OCI-LY1 (cell line): ENCODE measurements at regions not wholly inside any gene's neighbourhood (a gene's known extent, or its start where the extent isn't known, plus 50 kb on each side); places are given as distances from the start of the nearest gene placed in this dataset.

Experiments
- H2AFZ ChIP-seq: fragments of 200-600 bp; sonication (generic), shearing (Covaris generic); 2 replicates; pipeline ENCODE4 v1.6.0; 2014; ENCODE audit warnings: antibody characterized with exemption, mild to moderate bottlenecking, low read length
- H3F3A ChIP-seq: fragments of 200-600 bp; sonication (generic), shearing (Covaris generic); 2 replicates; pipeline ENCODE4 v1.6.0; 2014; ENCODE audit warnings: mild to moderate bottlenecking, antibody characterized with exemption, low read length, moderate library complexity; ENCODE audit not compliant: insufficient read depth
- H3K27ac ChIP-seq: fragments of 200-600 bp; sonication (generic); 2 replicates; pipeline ENCODE4 v1.5.1; 2014; ENCODE audit warnings: low read length, mixed run types, mild to moderate bottlenecking, low read depth; ENCODE audit not compliant: poor library complexity, severe bottlenecking
- H3K27me3 ChIP-seq: fragments of 200-600 bp; sonication (generic); 2 replicates; pipeline ENCODE4 v1.6.0; 2014; ENCODE audit warnings: antibody characterized with exemption, mild to moderate bottlenecking, low read length, moderate library complexity; ENCODE audit not compliant: insufficient read depth
- H3K36me3 ChIP-seq: fragments of 200-600 bp; sonication (generic); 2 replicates; pipeline ENCODE4 v1.6.1; 2014; ENCODE audit warnings: mild to moderate bottlenecking, antibody characterized with exemption, low read length, moderate library complexity, mixed read lengths; ENCODE audit not compliant: insufficient read depth
- H3K4me1 ChIP-seq: fragments of 200-600 bp; sonication (generic); 2 replicates; pipeline ENCODE4 v1.5.1; 2014; ENCODE audit warnings: mild to moderate bottlenecking, low read length, moderate library complexity; ENCODE audit not compliant: insufficient read depth, severe bottlenecking
- H3K4me2 ChIP-seq: fragments of 200-600 bp; sonication (generic), shearing (Covaris generic); 2 replicates; pipeline ENCODE4 v1.6.1; 2014; ENCODE audit warnings: low read length
- H3K4me3 ChIP-seq: fragments of 200-600 bp; sonication (generic); 2 replicates; pipeline ENCODE4 v1.5.1; 2014; ENCODE audit warnings: low read length, low read depth, mild to moderate bottlenecking, mixed read lengths; ENCODE audit not compliant: poor library complexity, severe bottlenecking
- H3K79me2 ChIP-seq: fragments of 200-600 bp; shearing (Covaris generic); 2 replicates; pipeline ENCODE4 v1.6.1; 2016; ENCODE audit warnings: mixed run types, low read length, mixed read lengths; ENCODE audit not compliant: insufficient read depth
- H3K9ac ChIP-seq: fragments of 200-600 bp; sonication (generic), shearing (Covaris generic); 2 replicates; pipeline ENCODE4 v1.6.1; 2014; ENCODE audit warnings: mild to moderate bottlenecking, low read length, mixed read lengths
- H3K9me2 ChIP-seq: fragments of 200-600 bp; sonication (generic), shearing (Covaris generic); 2 replicates; pipeline ENCODE4 v1.6.1; 2014; ENCODE audit warnings: low read depth, mild to moderate bottlenecking, low read length, mixed read lengths
- H3K9me3 ChIP-seq: fragments of 200-600 bp; shearing (Covaris generic); 2 replicates; pipeline ENCODE4 v1.6.1; 2014; ENCODE audit warnings: low read length, mixed read lengths
- H4K20me1 ChIP-seq: fragments of 200-600 bp; sonication (generic), shearing (Covaris generic); 2 replicates; pipeline ENCODE4 v1.6.0; 2016; ENCODE audit warnings: mild to moderate bottlenecking, low read length; ENCODE audit not compliant: insufficient read depth
- CTCF ChIP-seq: fragments of 200-600 bp; sonication (generic), shearing (Covaris generic); IDR thresholded peaks from 2 replicates; pipeline ENCODE4 v1.5.1; 2017; ENCODE audit warnings: mild to moderate bottlenecking, antibody characterized with exemption, low read length, moderate library complexity, mixed read lengths
- EZH2 ChIP-seq: fragments of 200-600 bp; sonication (generic), shearing (Covaris generic); IDR thresholded peaks from 2 replicates; pipeline ENCODE4 v1.8.0; 2017; ENCODE audit warnings: borderline replicate concordance, mixed run types, mild to moderate bottlenecking, antibody characterized with exemption, low read length, moderate library complexity, mixed read lengths

GRCh38 chr11:36948460-36949127, 350.6 kb upstream of the RAG2 start:
- Histone ChIP-seq H3K79me2 (no peaks in the 10 kb centered on the region), H3K4me3 (no peak overlapping the region), H3K36me3 (no peaks in the 10 kb centered on the region), H3K4me1 (no peaks in the 10 kb centered on the region), H3K9me3 (no peaks in the 10 kb centered on the region), H3K9ac (no peak overlapping the region), H3K27me3 (no peaks in the 10 kb centered on the region), H3K27ac (no peak overlapping the region), H2AFZ (no peak overlapping the region), H3K9me2 (no peaks in the 10 kb centered on the region), H3K4me2 (no peak overlapping the region), H3F3A (no peaks in the 10 kb centered on the region), H4K20me1 (no peaks in the 10 kb centered on the region)
- TF ChIP-seq CTCF (no peak), EZH2 (no peak)

GRCh38 chr11:36945384-36945783, 347.3 kb upstream of the RAG2 start:
- no peaks in the 10 kb centered on the region for H3F3A ChIP-seq
- no peak overlapping the region for H2AFZ ChIP-seq
- H3K9me3 ChIP-seq: no peaks in the 10 kb centered on the region
- H3K27ac ChIP-seq: no peak overlapping the region
- no peaks in the 10 kb centered on the region for H3K9me2 ChIP-seq
- no peak overlapping the region for H3K4me3 ChIP-seq
- H3K27me3 ChIP-seq: no peaks in the 10 kb centered on the region
- H3K4me1 ChIP-seq: no peaks in the 10 kb centered on the region
- no peak overlapping the region for H3K4me2 ChIP-seq
- no peaks in the 10 kb centered on the region for H3K79me2 ChIP-seq
- H4K20me1 ChIP-seq: no peaks in the 10 kb centered on the region
- no peaks in the 10 kb centered on the region for H3K36me3 ChIP-seq
- TF ChIP-seq EZH2 (no peak), CTCF (peak; percentile 64)
- H3K9ac ChIP-seq: no peak overlapping the region

GRCh38 chr11:36933481-36933880, 335.4 kb upstream of the RAG2 start:
- Histone ChIP-seq H3K4me1 (no peaks in the 10 kb centered on the region), H3K36me3 (no peaks in the 10 kb centered on the region), H3K9me3 (no peaks in the 10 kb centered on the region), H3K79me2 (no peaks in the 10 kb centered on the region), H3K4me2 (no peak overlapping the region), H4K20me1 (no peaks in the 10 kb centered on the region), H3K27ac (no peak overlapping the region), H3K9me2 (no peaks in the 10 kb centered on the region), H3K9ac (no peak overlapping the region), H3F3A (no peaks in the 10 kb centered on the region), H3K27me3 (no peaks in the 10 kb centered on the region), H3K4me3 (no peak overlapping the region), H2AFZ (no peak overlapping the region)
- no peak for TF ChIP-seq EZH2
- no peak for TF ChIP-seq CTCF
